ENCODE measurements at regions not wholly inside any gene's neighbourhood (a gene's known extent, or its start where the extent isn't known, plus 50 kb on each side); places are given as distances from the start of the nearest gene placed in this dataset.
"Not testable (repeated sequence)": the region's sequence is repeated elsewhere in the genome, so short reads cannot be mapped to it uniquely, and the experiment has no call there.

GRCh38 chr3:51588724-51589123, 50.2 kb downstream of the RAD54L2 start:
- no peak overlapping the region for H3K27ac Mint-ChIP-seq
- H3K4me3 Mint-ChIP-seq, result no peak overlapping the region
- H3K4me1 Mint-ChIP-seq (ENCODE audit: low read depth), result peaks cover 9% of the 10 kb centered on the region
- no peaks in the 10 kb centered on the region for H3K9me3 Mint-ChIP-seq
- H3K36me3 Mint-ChIP-seq (ENCODE audit: low read depth), result peaks cover 12% of the 10 kb centered on the region
- CTCF ChIA-PET, result interaction anchor here (1.1 to 1.4 kb wide), 2 partner anchors 28 to 94 kb away, joined by 3 read pairs; no protein-coding TSS in a partner anchor
- H3K27me3 Mint-ChIP-seq (ENCODE audit: low read depth), result no peaks in the 10 kb centered on the region
- DNase-seq, result no peak
- intact Hi-C loops (cut with micrococcal nuclease), result no loop called here

- H3K36me3 Mint-ChIP-seq (ENCODE audit: low read depth), result peaks cover 18% of the 10 kb centered on the region
- H3K9me3 Mint-ChIP-seq, result no peaks in the 10 kb centered on the region
- CTCF ChIA-PET, result no interaction called here
- intact Hi-C loops (cut with micrococcal nuclease), result no loop called here
- peaks cover 9% of the 10 kb centered on the region for H3K4me1 Mint-ChIP-seq (ENCODE audit: low read depth)
- H3K4me3 Mint-ChIP-seq, result no peak overlapping the region
- DNase-seq, result no peak
- H3K27me3 Mint-ChIP-seq (ENCODE audit: low read depth), result no peaks in the 10 kb centered on the region
- H3K27ac Mint-ChIP-seq, result no peak overlapping the region
These were observed 52.7 kb downstream of the RAD54L2 start for GRCh38 chr3:51591231-51591630.

DNA sequence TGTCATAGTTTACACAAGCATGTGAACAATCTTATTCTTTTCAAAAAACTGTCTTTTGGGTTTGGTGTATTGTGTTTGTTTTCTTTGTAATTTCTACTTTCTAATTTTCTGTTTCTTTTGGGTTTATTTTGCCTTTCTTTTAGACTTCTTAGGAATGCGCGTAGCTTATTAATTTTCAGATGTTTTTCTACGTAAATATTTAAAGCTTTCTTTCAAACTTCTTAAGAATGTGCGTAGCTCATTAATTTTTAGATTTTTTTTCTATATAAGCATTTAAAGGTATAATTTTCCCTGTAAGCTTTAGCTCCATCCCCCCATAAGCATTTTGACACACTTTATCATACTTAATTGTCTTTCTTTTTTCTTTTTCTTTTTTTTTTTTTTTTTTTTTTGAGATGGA, 55.2 kb downstream of the RAD54L2 start:
- peaks cover 2% of the 10 kb centered on the region for H3K4me1 Mint-ChIP-seq (ENCODE audit: low read depth)
- no peak overlapping the region for H3K4me3 Mint-ChIP-seq
- H3K9me3 Mint-ChIP-seq, result no peaks in the 10 kb centered on the region
- no peaks in the 10 kb centered on the region for H3K27me3 Mint-ChIP-seq (ENCODE audit: low read depth)
- no peak overlapping the region for H3K27ac Mint-ChIP-seq
- CTCF ChIA-PET, result interaction anchor here (0.9 kb wide), 1 partner anchor 76 kb away, joined by 3 read pairs; no protein-coding TSS in a partner anchor
- DNase-seq, result no peak
- intact Hi-C loops (cut with micrococcal nuclease), result no loop called here
- peaks cover 19% of the 10 kb centered on the region for H3K36me3 Mint-ChIP-seq (ENCODE audit: low read depth)

GRCh38 chr3:51599638-51600037, 61.1 kb downstream of the RAD54L2 start:
- peaks cover 10% of the 10 kb centered on the region for H3K36me3 Mint-ChIP-seq (ENCODE audit: low read depth)
- intact Hi-C loops (cut with micrococcal nuclease); DNase-seq; H3K27ac Mint-ChIP-seq; H3K27me3 Mint-ChIP-seq (ENCODE audit: low read depth); H3K4me1 Mint-ChIP-seq (ENCODE audit: low read depth); H3K9me3 Mint-ChIP-seq; H3K4me3 Mint-ChIP-seq: not testable (repeated sequence)
- CTCF ChIA-PET, result interaction anchor here (0.6 kb wide), 1 partner anchor 628 kb away, joined by 5 read pairs; no protein-coding TSS in a partner anchor

DNA sequence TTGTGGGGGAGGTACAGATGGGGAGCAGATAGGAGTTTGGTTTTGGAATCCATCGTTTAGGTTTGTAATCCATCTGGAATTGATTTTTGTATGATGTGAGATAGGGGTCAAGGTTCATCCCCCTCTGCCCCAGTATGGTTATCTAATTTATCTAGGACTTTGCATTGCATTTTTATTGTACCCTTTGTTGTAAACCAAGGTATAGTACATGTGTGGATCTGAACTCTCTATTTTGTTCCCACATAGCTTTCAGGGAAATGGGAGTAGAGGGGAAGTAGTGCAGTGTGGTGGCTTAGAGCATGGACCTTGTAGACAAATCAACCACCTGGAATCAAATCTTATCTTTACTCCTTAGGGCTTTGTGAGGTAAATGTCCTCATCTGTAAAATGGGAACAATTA, 65.7 kb downstream of the RAD54L2 start:
- CTCF ChIA-PET, result no interaction called here
- Mint-ChIP-seq H3K9me3 (no peaks in the 10 kb centered on the region), H3K27me3 (ENCODE audit: low read depth) (no peaks in the 10 kb centered on the region), H3K4me1 (ENCODE audit: low read depth) (peaks cover 5% of the 10 kb centered on the region), H3K27ac (no peak overlapping the region), H3K4me3 (no peak overlapping the region), H3K36me3 (ENCODE audit: low read depth) (peaks cover 18% of the 10 kb centered on the region)
- intact Hi-C loops (cut with micrococcal nuclease), result no loop called here
- no peak for DNase-seq

GRCh38 chr3:51605938-51606337, 65.1 kb upstream of the TEX264 start:
- H3K27ac Mint-ChIP-seq, result peak overlapping the region; percentile 4
- peaks cover 5% of the 10 kb centered on the region for H3K4me1 Mint-ChIP-seq (ENCODE audit: low read depth)
- H3K4me3 Mint-ChIP-seq, result no peak overlapping the region
- intact Hi-C loops (cut with micrococcal nuclease), result no loop called here
- CTCF ChIA-PET, result interaction anchor here (1.0 kb wide), 1 partner anchor 64 kb away, joined by 3 read pairs; no protein-coding TSS in a partner anchor
- no peak for DNase-seq
- peaks cover 19% of the 10 kb centered on the region for H3K36me3 Mint-ChIP-seq (ENCODE audit: low read depth)
- H3K9me3 Mint-ChIP-seq, result no peaks in the 10 kb centered on the region
- no peaks in the 10 kb centered on the region for H3K27me3 Mint-ChIP-seq (ENCODE audit: low read depth)

- H3K4me3 Mint-ChIP-seq; H3K4me1 Mint-ChIP-seq (ENCODE audit: low read depth); H3K27ac Mint-ChIP-seq; H3K9me3 Mint-ChIP-seq; intact Hi-C loops (cut with micrococcal nuclease); DNase-seq; H3K27me3 Mint-ChIP-seq (ENCODE audit: low read depth): not testable (repeated sequence)
- CTCF ChIA-PET, result interaction anchor here (0.7 to 1.0 kb wide), 2 partner anchors 63 to 281 kb away, joined by 3 read pairs; no protein-coding TSS in a partner anchor
- peaks cover 19% of the 10 kb centered on the region for H3K36me3 Mint-ChIP-seq (ENCODE audit: low read depth)
These were observed 64.2 kb upstream of the TEX264 start for GRCh38 chr3:51606871-51607270.

GRCh38 chr3:51607591-51608325, 63.3 kb upstream of the TEX264 start:
- H3K27me3 Mint-ChIP-seq (ENCODE audit: low read depth); H3K9me3 Mint-ChIP-seq; H3K4me1 Mint-ChIP-seq (ENCODE audit: low read depth); intact Hi-C loops (cut with micrococcal nuclease); DNase-seq; H3K4me3 Mint-ChIP-seq; H3K27ac Mint-ChIP-seq: not testable (repeated sequence)
- H3K36me3 Mint-ChIP-seq (ENCODE audit: low read depth), result peaks cover 19% of the 10 kb centered on the region
- CTCF ChIA-PET, result interaction anchor here (0.7 kb wide), 2 partner anchors 190 to 280 kb away, joined by 3 read pairs; no protein-coding TSS in a partner anchor

DNA sequence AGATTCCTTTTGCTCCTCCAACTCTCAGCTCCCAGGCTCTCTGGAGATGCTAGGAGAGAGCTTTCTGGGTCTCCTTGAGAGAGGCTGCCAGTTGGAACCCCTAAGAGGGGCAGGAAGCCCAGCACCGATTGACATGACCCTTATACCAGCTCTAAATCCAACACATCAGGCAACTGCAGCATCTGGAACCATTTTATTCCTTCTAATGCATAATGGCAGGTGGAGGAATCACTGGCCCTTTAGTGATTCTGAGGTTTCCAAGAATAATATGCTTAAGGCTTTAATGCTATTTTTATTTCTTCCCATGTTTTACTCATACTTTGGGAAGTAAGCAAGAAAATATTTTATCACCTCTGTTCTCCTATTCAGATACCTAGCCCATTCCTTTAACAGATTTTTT, 60.3 kb upstream of the TEX264 start:
- H3K27me3 Mint-ChIP-seq (ENCODE audit: low read depth), result no peaks in the 10 kb centered on the region
- no peak overlapping the region for H3K27ac Mint-ChIP-seq
- no peak overlapping the region for H3K4me3 Mint-ChIP-seq
- CTCF ChIA-PET, result interaction anchor here (0.6 to 1.0 kb wide), 3 partner anchors 9 to 191 kb away, joined by 4 to 6 read pairs (median 4); no protein-coding TSS in a partner anchor
- intact Hi-C loops (cut with micrococcal nuclease), result no loop called here
- no peaks in the 10 kb centered on the region for H3K9me3 Mint-ChIP-seq
- peaks cover 16% of the 10 kb centered on the region for H3K36me3 Mint-ChIP-seq (ENCODE audit: low read depth)
- no peak for DNase-seq
- H3K4me1 Mint-ChIP-seq (ENCODE audit: low read depth), result peaks cover 3% of the 10 kb centered on the region

DNA sequence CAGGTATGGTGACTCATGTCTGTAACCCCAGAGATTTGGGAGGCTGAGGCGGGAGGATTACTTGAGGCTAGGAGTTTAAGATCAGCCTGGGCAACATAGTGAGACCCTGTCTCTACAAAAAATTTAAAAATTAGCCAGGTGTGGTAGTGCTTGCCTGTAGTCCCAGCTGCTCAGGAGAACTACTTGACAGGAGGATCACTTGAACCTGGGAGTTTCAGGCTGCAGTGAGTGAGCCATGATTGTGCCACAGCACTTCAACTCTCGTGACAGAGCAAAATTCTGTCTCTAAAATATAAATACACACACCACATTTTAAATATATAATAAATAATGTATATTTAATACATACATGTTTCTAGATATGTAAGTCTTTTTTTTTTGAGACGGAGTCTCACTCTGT, 53.5 kb upstream of the TEX264 start:
- CTCF ChIA-PET, result no interaction called here
- intact Hi-C loops (cut with micrococcal nuclease), result no loop called here
- Mint-ChIP-seq H3K9me3 (no peaks in the 10 kb centered on the region), H3K36me3 (ENCODE audit: low read depth) (no peaks in the 10 kb centered on the region), H3K27ac (no peak overlapping the region), H3K4me1 (ENCODE audit: low read depth) (peaks cover 2% of the 10 kb centered on the region), H3K4me3 (no peak overlapping the region), H3K27me3 (ENCODE audit: low read depth) (no peaks in the 10 kb centered on the region)
- no peak for DNase-seq

DNA sequence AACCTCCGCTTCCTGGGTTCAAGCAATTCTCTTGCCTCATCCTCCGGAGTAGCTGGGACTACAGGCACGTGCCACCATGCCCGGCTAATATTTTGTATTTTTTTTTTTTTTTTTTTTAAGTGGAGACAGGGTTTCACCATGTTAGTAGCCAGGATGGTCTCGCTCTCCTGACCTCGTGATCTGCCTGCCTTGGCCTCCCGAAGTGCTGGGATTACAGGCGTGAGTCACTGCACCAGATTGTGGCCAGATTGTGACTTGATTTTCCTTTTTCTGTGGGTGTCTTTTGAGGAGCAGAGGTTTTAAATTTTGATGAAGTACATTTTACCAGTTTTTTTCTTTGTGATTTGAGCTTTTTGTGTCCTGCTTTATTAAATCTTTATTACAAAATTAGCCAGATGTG, 53.0 kb upstream of the TEX264 start:
- CTCF ChIA-PET; H3K4me3 Mint-ChIP-seq; DNase-seq; H3K27ac Mint-ChIP-seq; H3K4me1 Mint-ChIP-seq (ENCODE audit: low read depth); H3K27me3 Mint-ChIP-seq (ENCODE audit: low read depth); intact Hi-C loops (cut with micrococcal nuclease); H3K36me3 Mint-ChIP-seq (ENCODE audit: low read depth); H3K9me3 Mint-ChIP-seq: not testable (repeated sequence)

DNA sequence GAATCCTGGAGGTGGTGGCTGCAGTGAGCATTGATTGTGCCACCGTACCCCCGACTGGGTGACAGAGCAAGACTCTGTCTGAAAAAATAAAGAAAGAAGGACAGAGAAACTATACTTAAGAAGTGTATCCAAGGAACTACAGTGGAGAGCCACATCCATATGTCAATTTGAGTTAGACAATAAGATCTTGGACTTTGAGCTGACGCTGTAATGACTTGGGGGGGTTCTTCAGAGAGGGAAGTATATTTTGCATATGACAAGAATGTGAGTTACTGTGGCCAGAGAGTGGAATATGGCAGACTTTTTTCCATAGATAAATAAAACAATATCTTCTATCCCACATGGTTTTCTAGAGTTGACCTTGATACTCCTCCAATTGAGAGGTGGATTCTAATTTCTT, 52.6 kb upstream of the TEX264 start:
- Mint-ChIP-seq H3K36me3 (ENCODE audit: low read depth) (no peaks in the 10 kb centered on the region), H3K27me3 (ENCODE audit: low read depth) (no peaks in the 10 kb centered on the region), H3K9me3 (no peaks in the 10 kb centered on the region), H3K4me1 (ENCODE audit: low read depth) (peaks cover 2% of the 10 kb centered on the region), H3K27ac (no peak overlapping the region), H3K4me3 (no peak overlapping the region)
- intact Hi-C loops (cut with micrococcal nuclease), result no loop called here
- CTCF ChIA-PET, result no interaction called here
- no peak for DNase-seq

DNA sequence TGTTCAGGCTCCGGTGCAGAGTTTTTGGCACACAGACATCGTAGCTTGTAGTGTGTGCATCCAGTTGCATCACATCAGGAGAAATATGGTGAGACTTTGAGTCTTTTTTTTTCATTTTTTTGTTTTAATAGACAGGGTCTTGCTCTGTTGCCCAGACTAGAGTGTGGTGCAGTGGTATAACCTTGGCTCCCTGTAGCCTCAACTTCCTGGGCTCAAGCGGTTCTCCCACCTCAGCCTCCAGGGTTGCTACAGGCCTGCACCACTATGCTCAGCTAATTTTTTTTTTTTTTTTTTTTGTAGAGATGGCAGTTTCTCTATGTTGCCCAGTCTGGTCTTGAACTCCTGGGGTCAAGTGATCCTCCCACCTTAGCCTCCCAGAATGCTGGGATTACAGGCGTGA, 51.1 kb upstream of the TEX264 start:
- Mint-ChIP-seq H3K4me1 (ENCODE audit: low read depth) (peaks cover 2% of the 10 kb centered on the region), H3K36me3 (ENCODE audit: low read depth) (no peaks in the 10 kb centered on the region), H3K4me3 (no peak overlapping the region), H3K27me3 (ENCODE audit: low read depth) (no peaks in the 10 kb centered on the region), H3K27ac (no peak overlapping the region), H3K9me3 (no peaks in the 10 kb centered on the region)
- DNase-seq, result no peak
- CTCF ChIA-PET, result interaction anchor here (0.6 to 0.9 kb wide), 2 partner anchors 13 to 61 kb away, joined by 3 to 5 read pairs; no protein-coding TSS in a partner anchor
- intact Hi-C loops (cut with micrococcal nuclease), result no loop called here

All from activated naive CD4-positive, alpha-beta T cell treated with anti-CD3 and anti-CD28 coated beads for 36 hours (primary cell).